HT1080 (cell line): ENCODE measurements at regions not wholly inside any gene's neighbourhood (a gene's known extent, or its start where the extent isn't known, plus 50 kb on each side); places are given as distances from the start of the nearest gene placed in this dataset.

ENCODE experiments used
- DNase-seq: peaks from one replicate; pipeline ENCODE4 v3.0.0-alpha.2; 2015; ENCODE audit warnings: low read depth

DNA sequence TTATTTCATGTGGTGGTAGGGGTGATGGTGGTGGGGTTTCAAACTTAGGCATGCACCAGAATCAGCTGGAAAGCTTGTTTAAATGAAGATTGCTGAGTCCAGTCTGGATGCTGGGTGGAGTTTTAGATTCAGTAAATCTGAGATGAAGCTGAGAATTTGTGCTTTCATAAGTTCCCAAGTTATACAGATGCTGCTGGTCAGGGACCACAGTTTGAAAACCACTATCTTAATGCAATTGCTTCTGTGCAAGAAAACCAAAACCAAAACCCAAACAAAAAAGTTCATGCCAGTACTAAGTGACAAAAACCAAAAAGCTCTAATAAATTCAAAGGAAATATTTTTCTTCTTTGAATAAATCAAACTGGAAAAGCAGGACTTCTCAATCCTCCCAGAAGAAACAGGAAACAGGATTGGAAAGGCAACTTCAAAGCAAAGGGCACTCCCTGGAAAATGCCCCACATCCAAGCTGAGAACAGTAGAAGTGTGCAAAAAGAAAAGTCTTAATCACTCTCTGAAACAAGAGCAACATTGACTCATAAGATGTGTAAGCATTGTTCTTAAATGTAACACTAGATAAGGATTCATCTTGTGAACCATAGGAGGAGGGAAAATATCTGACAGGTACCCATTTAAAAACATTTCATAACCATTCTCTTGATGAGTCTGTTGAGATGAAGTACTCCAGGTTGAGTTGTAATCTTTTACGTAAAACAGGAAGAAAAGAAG lies 481.5 kb upstream of the HSF2 start:
- DNase-seq, result peak; percentile 60

GRCh38 chr6:121920616-121921015 lies 478.8 kb upstream of the HSF2 start:
- no peak for DNase-seq

GRCh38 chr6:121925024-121925423 lies 474.4 kb upstream of the HSF2 start:
- DNase-seq, result peak; percentile 7

- DNase-seq, result no peak
Measured at GRCh38 chr6:121925534-121926255, 473.8 kb upstream of the HSF2 start.

DNA sequence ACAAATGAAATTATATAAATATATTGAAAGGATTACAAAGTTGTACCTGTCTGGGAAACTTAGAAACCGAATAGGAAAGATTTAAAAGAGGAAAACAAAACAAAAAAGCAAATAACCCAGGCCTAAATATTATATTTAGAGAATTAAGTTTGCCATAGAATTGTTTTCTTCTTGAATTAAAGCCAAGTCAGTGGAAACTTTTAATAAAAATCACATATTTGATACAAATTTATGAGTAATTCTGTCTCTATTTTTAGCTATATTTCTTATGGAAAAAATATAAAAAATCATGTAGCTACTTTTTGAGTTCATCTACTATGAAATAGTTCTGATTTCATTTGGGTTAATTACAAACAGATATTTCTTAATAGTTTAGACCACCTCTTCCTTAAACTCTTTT lies 470.2 kb upstream of the HSF2 start:
- no peak for DNase-seq

DNA sequence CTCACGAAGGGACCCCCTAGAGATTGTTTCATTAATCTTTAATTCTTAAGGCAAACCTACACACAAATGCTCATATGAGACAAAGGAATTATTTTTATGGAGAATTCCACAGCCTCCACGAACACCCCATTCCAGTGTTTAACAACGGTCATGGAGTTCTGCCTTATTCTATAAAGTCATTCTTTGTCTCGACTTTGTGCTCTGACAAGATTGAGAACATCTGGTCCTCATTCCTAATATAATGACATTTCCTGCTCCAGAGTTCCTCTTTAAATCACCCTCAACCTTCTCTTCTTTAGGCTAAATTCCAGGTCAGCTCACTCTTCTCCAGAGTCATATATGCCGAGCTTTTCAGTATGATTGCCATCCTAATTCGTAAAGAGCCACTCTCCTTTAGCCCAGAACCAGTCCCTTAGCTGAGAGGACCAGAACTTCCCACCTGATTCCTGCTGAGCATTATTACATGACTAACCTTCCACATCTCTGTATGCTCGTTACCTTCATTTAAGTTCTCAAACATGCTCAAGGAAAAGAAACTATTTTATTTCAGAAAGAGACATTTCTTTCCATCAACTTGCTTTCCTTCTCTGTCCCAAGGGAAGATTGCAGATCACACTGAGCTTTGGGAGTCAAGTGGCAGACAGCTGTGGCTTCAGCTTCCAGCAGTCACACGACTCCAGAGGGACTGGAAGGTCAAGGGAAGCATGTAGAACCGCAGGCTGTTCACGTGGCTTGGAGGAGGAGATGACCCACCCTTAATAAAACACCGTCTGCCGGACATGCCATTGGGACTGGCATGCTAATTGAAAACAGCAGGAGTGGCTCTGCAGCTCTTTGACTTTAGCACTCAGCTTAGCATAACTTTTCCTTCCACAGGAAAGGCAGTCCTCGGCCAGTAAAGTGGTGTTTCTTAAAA lies 467.1 kb upstream of the HSF2 start:
- peak; percentile 81 for DNase-seq

DNA sequence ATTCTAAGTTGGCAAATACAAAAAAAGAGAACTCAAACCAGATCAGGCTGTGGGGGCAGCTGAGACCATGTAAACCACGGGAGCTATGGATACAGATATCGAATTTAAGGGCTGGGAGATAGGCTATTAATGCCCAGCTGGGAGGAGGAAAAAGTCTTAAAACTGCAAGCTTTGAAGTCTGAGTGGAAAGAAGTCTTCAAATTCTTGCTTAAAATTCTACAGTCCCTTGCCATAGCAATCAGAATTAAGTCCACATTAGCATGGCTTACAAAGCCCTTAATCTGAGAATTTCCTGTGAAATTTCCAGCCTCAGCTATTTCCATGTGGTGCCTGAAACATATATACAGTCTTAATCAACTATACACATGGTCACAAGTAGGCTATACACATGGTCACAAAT lies 465.0 kb upstream of the HSF2 start:
- DNase-seq, result no peak

DNA sequence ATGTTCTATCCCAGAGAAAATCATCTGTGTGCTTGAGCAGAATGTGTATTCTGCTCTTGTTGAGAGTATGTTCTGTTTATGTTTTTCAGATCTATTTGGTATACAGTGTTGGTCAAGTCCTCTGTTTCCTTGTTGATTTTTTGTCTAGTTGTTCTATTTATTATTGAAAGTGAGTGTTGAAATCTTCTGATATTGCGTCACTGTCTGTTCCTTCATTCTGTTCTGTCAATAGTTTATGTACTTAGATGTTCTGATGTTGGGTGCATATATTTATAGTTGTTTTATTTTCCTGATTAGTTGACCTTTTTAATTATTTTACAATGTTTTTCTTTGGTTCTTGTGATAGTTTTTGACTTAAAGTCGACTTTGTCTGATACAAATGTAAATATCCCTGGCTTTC lies 458.7 kb upstream of the HSF2 start:
- no peak for DNase-seq

DNA sequence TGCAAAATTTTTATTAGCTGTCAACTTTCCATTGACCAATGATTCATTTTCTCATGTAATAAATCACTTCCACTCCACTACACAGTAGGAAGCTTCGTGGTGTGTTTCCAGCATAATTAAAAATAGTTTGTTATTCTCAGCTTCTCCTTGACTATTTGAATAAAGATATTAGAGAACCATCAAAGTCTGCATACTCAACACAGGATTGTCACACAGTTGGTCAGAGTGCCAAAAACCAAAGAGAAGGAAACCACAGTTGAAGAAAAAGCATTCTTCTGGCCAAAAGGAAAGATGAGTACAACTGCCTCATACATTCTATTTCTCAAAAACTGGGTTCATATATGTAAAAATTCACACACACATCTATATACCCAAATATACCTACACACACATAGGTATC lies 455.1 kb upstream of the HSF2 start:
- DNase-seq, result peak; percentile 11

GRCh38 chr6:121951123-121951522 lies 448.3 kb upstream of the HSF2 start:
- DNase-seq, result no peak

DNA sequence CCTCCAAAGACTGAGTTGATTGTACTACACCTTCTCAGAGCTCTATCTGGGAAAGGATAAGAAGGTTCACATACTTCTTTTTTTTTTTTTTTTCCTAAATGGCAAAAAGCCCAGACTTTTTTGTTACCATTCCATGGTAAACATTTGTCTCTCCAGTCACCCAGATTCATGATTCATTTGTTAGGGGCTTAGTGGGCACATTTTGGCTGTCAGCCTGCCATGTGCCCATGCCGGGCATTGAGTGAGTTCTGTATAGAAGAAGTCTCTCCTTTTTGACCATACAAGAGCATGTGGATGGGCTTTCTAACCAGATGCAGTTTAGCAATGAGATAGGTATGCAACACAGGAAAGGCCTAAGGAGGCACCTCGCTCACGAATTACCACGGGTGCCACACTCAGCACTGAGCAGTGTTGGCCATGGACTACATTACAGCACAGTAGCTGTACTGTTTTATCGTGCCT lies 447.5 kb upstream of the HSF2 start:
- peak; percentile 98 for DNase-seq

GRCh38 chr6:121955401-121955800 lies 444.1 kb upstream of the HSF2 start:
- peak; percentile 38 for DNase-seq

GRCh38 chr6:121956782-121957181 lies 442.7 kb upstream of the HSF2 start:
- DNase-seq, result no peak

DNA sequence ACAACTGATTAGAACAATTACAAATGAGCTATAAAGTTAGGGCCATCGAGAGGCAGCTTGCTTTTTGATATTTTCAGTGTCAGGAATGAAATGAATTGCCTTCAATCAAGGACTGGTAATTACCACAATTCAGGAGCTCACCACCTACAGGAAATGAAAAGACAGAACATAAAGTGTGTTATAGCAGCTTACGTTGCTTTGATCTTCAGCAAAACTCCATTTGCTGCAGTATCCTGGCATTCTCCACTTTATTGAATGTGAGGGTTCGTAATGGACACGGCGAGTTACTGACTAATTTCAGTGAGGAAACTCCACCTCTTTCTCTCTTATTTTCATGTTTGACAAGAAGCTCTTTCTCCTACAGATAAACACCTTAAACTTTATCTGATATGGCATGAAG lies 440.0 kb upstream of the HSF2 start:
- DNase-seq, result no peak

GRCh38 chr6:121961619-121962125 lies 437.8 kb upstream of the HSF2 start:
- no peak for DNase-seq

GRCh38 chr6:121963826-121964225 lies 435.6 kb upstream of the HSF2 start:
- no peak for DNase-seq

- no peak for DNase-seq
Measured at GRCh38 chr6:121965739-121966138, 433.7 kb upstream of the HSF2 start.

- no peak for DNase-seq
Measured at GRCh38 chr6:121967631-121968030, 431.8 kb upstream of the HSF2 start.

DNA sequence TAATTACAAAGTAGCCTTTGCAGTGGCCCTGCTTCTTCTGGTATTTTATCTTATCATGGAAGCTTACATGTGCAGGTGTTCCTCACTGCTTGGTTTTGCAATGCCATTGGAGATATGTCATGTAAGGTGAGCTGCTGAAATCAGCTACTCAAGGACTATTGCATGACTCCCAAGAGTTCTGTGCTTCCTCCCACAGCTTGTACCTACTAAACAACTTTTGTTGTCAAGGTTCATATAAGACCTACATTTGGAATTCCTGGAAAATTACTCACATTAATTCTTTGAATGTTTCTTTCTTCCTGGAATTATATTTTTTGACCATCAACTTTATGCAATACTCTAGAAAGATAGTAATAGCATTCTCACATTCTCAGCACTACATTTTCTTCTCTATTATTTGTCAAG lies 427.5 kb upstream of the HSF2 start:
- peak; percentile 31 for DNase-seq

GRCh38 chr6:121984956-121985355 lies 414.5 kb upstream of the HSF2 start:
- no peak for DNase-seq

DNA sequence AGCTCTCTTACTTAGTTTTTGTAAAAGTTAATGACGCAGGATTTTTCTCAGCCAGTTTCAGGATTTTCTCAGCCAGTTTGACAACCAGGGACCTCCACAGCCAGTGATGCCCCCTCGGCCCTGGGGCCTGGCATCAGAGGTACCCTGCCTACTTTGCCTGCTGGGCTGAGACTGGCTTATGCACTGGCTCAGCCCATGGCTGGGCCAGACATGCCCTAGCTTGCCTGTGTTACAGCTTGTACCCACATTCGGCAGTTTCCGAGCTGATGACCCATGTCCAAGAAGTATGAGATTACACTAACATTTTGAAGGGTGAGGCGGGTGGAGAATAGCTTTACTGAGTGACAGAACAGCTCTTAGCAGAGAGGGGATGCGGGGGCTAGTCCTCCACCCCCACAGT lies 406.1 kb upstream of the HSF2 start:
- DNase-seq, result no peak

DNA sequence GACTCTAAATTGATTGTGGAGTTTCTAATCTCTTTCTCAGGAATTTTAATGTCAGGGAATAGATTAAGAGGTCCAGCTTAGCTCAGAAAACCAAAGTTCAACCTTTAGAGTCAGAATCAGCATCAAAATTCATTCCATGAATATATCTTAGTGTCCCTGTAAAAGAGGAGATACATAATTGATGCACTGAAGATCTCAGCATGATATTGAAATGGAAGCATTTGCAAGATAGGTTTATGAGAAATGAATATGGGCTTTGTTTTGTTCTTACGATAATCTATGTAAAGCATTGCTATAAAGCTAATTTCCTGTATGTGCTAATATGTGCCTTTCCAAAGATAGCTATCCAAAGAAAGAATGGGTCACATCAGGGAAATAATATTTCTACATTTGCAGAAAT lies 404.5 kb upstream of the HSF2 start:
- DNase-seq, result no peak
